Adrenal gland (tissue), 9 donors: ENCODE measurements at regions not wholly inside any gene's neighbourhood (a gene's known extent, or its start where the extent isn't known, plus 50 kb on each side); places are given as distances from the start of the nearest gene placed in this dataset.

Experiments
- DNase-seq, 7 donors: peaks; one replicate each; pipeline ENCODE4 v3.0.0-alpha.2; 2019 to 2020
- H3K27ac ChIP-seq, 5 donors: fragments of 200-600 bp; sonication (generic) in 4 of 5; 1 replicate in 3 of 5; 2 replicates in 2 of 5; pipeline versions ENCODE4 v1.5.1 to v1.8.0; 2016 to 2020; ENCODE audit warnings: mild to moderate bottlenecking in 1 of 5
- H3K27me3 ChIP-seq: fragments of 200-600 bp; 2 replicates; pipeline ENCODE4 v1.8.0; 2021
- H3K36me3 ChIP-seq, 2 donors: fragments of 200-600 bp; replicated peaks in 1 of 2; 1 replicate in 1 of 2; 2 replicates in 1 of 2; pipeline versions ENCODE4 v1.5.1 to v1.8.0; 2018 to 2022
- H3K4me1 ChIP-seq, 2 donors: fragments of 200-600 bp; replicated peaks in 1 of 2; 1 replicate in 1 of 2; 2 replicates in 1 of 2; pipeline versions ENCODE4 v1.5.1 to v1.8.0; 2018 to 2021
- H3K4me3 ChIP-seq, 4 donors: fragments of 200-600 bp; sonication (generic) in 3 of 4; one replicate each; pipeline ENCODE4 v1.5.1; 2016 to 2018
- H3K9me3 ChIP-seq, 3 donors: fragments of 200-600 bp; sonication (generic) in 1 of 3; replicated peaks in 1 of 3; 1 replicate in 2 of 3; 2 replicates in 1 of 3; pipeline versions ENCODE4 v1.5.1 to v1.8.0; 2016 to 2021
- POLR2A ChIP-seq, 2 donors: fragments of 450-650 bp; IDR thresholded peaks; one replicate each; pipeline ENCODE4 v1.6.1; 2017; ENCODE audit warnings: antibody characterized with exemption in 2 of 2, mild to moderate bottlenecking in 2 of 2, moderate library complexity in 1 of 2
- WGBS, 4 donors: extraction: QIAGEN DNeasy Blood & Tissue Kit in 2 of 4; methylation state at CpG; one replicate each; pipeline versions ENCODE4 v1.1.5 to v1.1.7; 2013 to 2017; 5-methylcytosine and 5-hydroxymethylcytosine counted together
- intact Hi-C, 2 donors: fragments of 100-400 bp; cut with DNase I; formaldehyde crosslinking; loops; one replicate each; pipeline versions ENCODE4 v1.14.1 to v1.15.0; 2022 to 2023
- TF ChIP-seq, protein P1 (sequence below), 6 experiments: fragments of 450-650 bp in 4 of 6; fragments of 200-600 bp in 2 of 6; sonication (generic) in 1 of 6; IDR thresholded peaks; 1 replicate in 5 of 6; 2 replicates in 1 of 6; pipeline versions ENCODE4 v1.5.1 to v1.8.0; 2016 to 2021; ENCODE audit warnings: antibody characterized with exemption in 6 of 6, mild to moderate bottlenecking in 2 of 6, moderate library complexity in 1 of 6
- donor health status: healthy with polysubstance abuse.
- donor health status: Bipolar disorder and iron deficiency.
- donor health status: DM: yes; HTN: yes; CAD: no.
- donor health status: DM: no; HTN: no; CAD: no.
- donor health status: DM: no; HTN: no; CAD: no.

GRCh38 chr2:84299211-84299775, 159.8 kb downstream of the SUCLG1 start:
- WGBS, 4 donors = 62 to 70% (median 64%) methylated on average over 3 of the region's 3 CpGs
- H3K4me1 ChIP-seq = no peaks in the 10 kb centered on the region
- intact Hi-C loops = no loop called here
- no peaks in the 10 kb centered on the region for H3K9me3 ChIP-seq
- TF ChIP-seq, protein P1, sequence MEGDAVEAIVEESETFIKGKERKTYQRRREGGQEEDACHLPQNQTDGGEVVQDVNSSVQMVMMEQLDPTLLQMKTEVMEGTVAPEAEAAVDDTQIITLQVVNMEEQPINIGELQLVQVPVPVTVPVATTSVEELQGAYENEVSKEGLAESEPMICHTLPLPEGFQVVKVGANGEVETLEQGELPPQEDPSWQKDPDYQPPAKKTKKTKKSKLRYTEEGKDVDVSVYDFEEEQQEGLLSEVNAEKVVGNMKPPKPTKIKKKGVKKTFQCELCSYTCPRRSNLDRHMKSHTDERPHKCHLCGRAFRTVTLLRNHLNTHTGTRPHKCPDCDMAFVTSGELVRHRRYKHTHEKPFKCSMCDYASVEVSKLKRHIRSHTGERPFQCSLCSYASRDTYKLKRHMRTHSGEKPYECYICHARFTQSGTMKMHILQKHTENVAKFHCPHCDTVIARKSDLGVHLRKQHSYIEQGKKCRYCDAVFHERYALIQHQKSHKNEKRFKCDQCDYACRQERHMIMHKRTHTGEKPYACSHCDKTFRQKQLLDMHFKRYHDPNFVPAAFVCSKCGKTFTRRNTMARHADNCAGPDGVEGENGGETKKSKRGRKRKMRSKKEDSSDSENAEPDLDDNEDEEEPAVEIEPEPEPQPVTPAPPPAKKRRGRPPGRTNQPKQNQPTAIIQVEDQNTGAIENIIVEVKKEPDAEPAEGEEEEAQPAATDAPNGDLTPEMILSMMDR (IDR thresholded peaks at IDR 0.05) = no peak
- no peak for TF ChIP-seq POLR2A (IDR thresholded peaks at IDR 0.05)
- no peak overlapping the region for H3K4me3 ChIP-seq
- no peaks in the 10 kb centered on the region for H3K27me3 ChIP-seq
- no peak overlapping the region for H3K27ac ChIP-seq
- DNase-seq = no peak
- no peaks in the 10 kb centered on the region for H3K36me3 ChIP-seq

DNA sequence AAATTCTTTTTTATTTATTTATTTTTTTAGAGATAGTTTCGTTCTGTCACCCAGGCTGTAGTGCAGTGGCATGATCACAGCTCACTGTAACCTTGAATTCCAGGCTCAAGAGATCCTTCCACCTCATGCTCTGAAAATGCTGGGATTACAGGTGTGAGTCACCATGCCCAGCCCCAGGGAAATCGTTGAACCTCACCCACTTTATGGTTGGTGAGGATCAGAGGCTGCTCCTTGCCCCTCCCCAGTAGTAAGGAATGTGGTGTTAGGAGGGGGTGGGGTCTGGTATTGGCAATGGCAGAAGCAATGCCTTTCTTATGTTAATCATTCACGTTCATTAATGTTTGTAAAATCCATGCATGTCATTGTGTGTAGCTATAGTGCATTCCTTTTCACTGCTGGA, 161.9 kb downstream of the SUCLG1 start:
- 42 to 57% (median 49%) methylated on average over 3 of the region's 3 CpGs for WGBS, 4 donors
- DNase-seq = peak in 1 of 7 donors; percentile 1
- H3K4me3 ChIP-seq = no peak overlapping the region
- H3K36me3 ChIP-seq = no peaks in the 10 kb centered on the region
- H3K9me3 ChIP-seq = no peaks in the 10 kb centered on the region
- intact Hi-C loops = no loop called here
- TF ChIP-seq POLR2A (IDR thresholded peaks at IDR 0.05) = no peak
- TF ChIP-seq, protein P1 (IDR thresholded peaks at IDR 0.05) = no peak
- no peaks in the 10 kb centered on the region for H3K4me1 ChIP-seq
- H3K27me3 ChIP-seq = no peaks in the 10 kb centered on the region
- no peak overlapping the region for H3K27ac ChIP-seq

- H3K27me3 ChIP-seq = no peaks in the 10 kb centered on the region
- no peaks in the 10 kb centered on the region for H3K36me3 ChIP-seq
- WGBS, 4 donors = 76 to 84% (median 80%) methylated on average over 6 of the region's 6 CpGs
- no peak overlapping the region for H3K4me3 ChIP-seq
- H3K27ac ChIP-seq = no peak overlapping the region
- no peak for TF ChIP-seq POLR2A (IDR thresholded peaks at IDR 0.05)
- TF ChIP-seq, protein P1 (IDR thresholded peaks at IDR 0.05) = no peak
- no peak for DNase-seq
- intact Hi-C loops = no loop called here
- no peaks in the 10 kb centered on the region for H3K9me3 ChIP-seq
- H3K4me1 ChIP-seq = no peaks in the 10 kb centered on the region
These were observed 165.2 kb downstream of the SUCLG1 start for GRCh38 chr2:84293791-84294380.

- DNase-seq = no peak
- TF ChIP-seq, protein P1 (IDR thresholded peaks at IDR 0.05) = no peak
- TF ChIP-seq POLR2A (IDR thresholded peaks at IDR 0.05) = no peak
- Histone ChIP-seq H3K27ac (no peak overlapping the region), H3K36me3 (no peaks in the 10 kb centered on the region), H3K4me3 (no peak overlapping the region), H3K9me3 (no peaks in the 10 kb centered on the region), H3K27me3 (no peaks in the 10 kb centered on the region), H3K4me1 (no peaks in the 10 kb centered on the region)
- intact Hi-C loops = no loop called here
- 73 to 85% (median 81%) methylated on average over 1 of the region's 1 CpG for WGBS, 4 donors
These were observed 166.5 kb downstream of the SUCLG1 start for GRCh38 chr2:84292545-84292944.
